Activated T-cell treated with anti-CD3 and anti-CD28 coated beads for 48 hours (primary cell): ENCODE measurements at regions not wholly inside any gene's neighbourhood (a gene's known extent, or its start where the extent isn't known, plus 50 kb on each side); places are given as distances from the start of the nearest gene placed in this dataset.
"Not testable (repeated sequence)": the region's sequence is repeated elsewhere in the genome, so short reads cannot be mapped to it uniquely, and the experiment has no call there.

Experiments
- DNase-seq: peaks from one replicate; pipeline ENCODE4 v3.0.0-alpha.2; 2020; ENCODE audit warnings: low read depth

GRCh38 chr7:52777051-52777822, 258.2 kb upstream of the POM121L12 start:
- DNase-seq, result no peak

- DNase-seq, result no peak
Measured at GRCh38 chr7:52775876-52776275, 259.6 kb upstream of the POM121L12 start.

GRCh38 chr7:52771177-52771576, 264.3 kb upstream of the POM121L12 start:
- DNase-seq, result no peak

GRCh38 chr7:52764492-52765169, 270.8 kb upstream of the POM121L12 start:
- DNase-seq, result no peak

- no peak for DNase-seq
Measured at GRCh38 chr7:52758356-52758755, 277.1 kb upstream of the POM121L12 start.

GRCh38 chr7:52753855-52754254, 281.6 kb upstream of the POM121L12 start:
- no peak for DNase-seq

GRCh38 chr7:52752891-52753290, 282.5 kb upstream of the POM121L12 start:
- DNase-seq, result no peak

GRCh38 chr7:52749880-52750279, 285.6 kb upstream of the POM121L12 start:
- DNase-seq, result no peak

- no peak for DNase-seq
Measured at GRCh38 chr7:52747817-52748216, 287.6 kb upstream of the POM121L12 start.

- no peak for DNase-seq
Measured at GRCh38 chr7:52741670-52742290, 293.7 kb upstream of the POM121L12 start.

- no peak for DNase-seq
Measured at GRCh38 chr7:52735656-52736055, 299.8 kb upstream of the POM121L12 start.

- not testable (repeated sequence) for DNase-seq
Measured at GRCh38 chr7:52728683-52729082, 306.8 kb upstream of the POM121L12 start.

- no peak for DNase-seq
Measured at GRCh38 chr7:52727632-52728031, 307.8 kb upstream of the POM121L12 start.

GRCh38 chr7:52726986-52727385, 308.4 kb upstream of the POM121L12 start:
- DNase-seq, result no peak

GRCh38 chr7:52726493-52726892, 308.9 kb upstream of the POM121L12 start:
- no peak for DNase-seq

GRCh38 chr7:52723606-52724005, 311.8 kb upstream of the POM121L12 start:
- DNase-seq, result no peak

GRCh38 chr7:52720856-52721255, 314.6 kb upstream of the POM121L12 start:
- no peak for DNase-seq

GRCh38 chr7:52719677-52720076, 315.8 kb upstream of the POM121L12 start:
- DNase-seq, result no peak

GRCh38 chr7:52715701-52716100, 319.7 kb upstream of the POM121L12 start:
- no peak for DNase-seq

- DNase-seq, result no peak
Measured at GRCh38 chr7:52712938-52713337, 322.5 kb upstream of the POM121L12 start.

- DNase-seq, result no peak
Measured at GRCh38 chr7:52711951-52712350, 323.5 kb upstream of the POM121L12 start.

- no peak for DNase-seq
Measured at GRCh38 chr7:52708846-52709245, 326.6 kb upstream of the POM121L12 start.

GRCh38 chr7:52705768-52706167, 329.7 kb upstream of the POM121L12 start:
- no peak for DNase-seq
